ENCODE measurements at regions not wholly inside any gene's neighbourhood (a gene's known extent, or its start where the extent isn't known, plus 50 kb on each side); places are given as distances from the start of the nearest gene placed in this dataset.

- H3K4me1 Mint-ChIP-seq: no peaks in the 10 kb centered on the region
- WGBS, 2 experiments (ENCODE audit: insufficient coverage in 1 of 2, insufficient read length in 1 of 2): 63 to 74% methylated on average over 1 to 4 of the region's 4 CpGs
- no peaks in the 10 kb centered on the region for H3K36me3 Mint-ChIP-seq (ENCODE audit: low read depth)
Observed at GRCh38 chr13:52969373-52969772, 59.2 kb upstream of the OLFM4 start.

GRCh38 chr13:52968074-52968700 is 60.4 kb upstream of the OLFM4 start:
- H3K4me1 ChIP-seq (ENCODE audit: control insufficient read depth, insufficient read depth, low read length): no peaks in the 10 kb centered on the region
- 29% methylated on average over 4 to 13 of the region's 13 CpGs for WGBS, 2 experiments (ENCODE audit: insufficient coverage in 1 of 2, insufficient read length in 1 of 2)
- Mint-ChIP-seq H3K27ac (no peak overlapping the region), H3K4me1 (no peaks in the 10 kb centered on the region), H3K4me3 (no peak overlapping the region), H3K36me3 (ENCODE audit: low read depth) (no peaks in the 10 kb centered on the region), H3K9me3 (no peaks in the 10 kb centered on the region), H3K27me3 (ENCODE audit: insufficient read depth) (peaks cover 24% of the 10 kb centered on the region)
- TF ChIP-seq, protein P1, sequence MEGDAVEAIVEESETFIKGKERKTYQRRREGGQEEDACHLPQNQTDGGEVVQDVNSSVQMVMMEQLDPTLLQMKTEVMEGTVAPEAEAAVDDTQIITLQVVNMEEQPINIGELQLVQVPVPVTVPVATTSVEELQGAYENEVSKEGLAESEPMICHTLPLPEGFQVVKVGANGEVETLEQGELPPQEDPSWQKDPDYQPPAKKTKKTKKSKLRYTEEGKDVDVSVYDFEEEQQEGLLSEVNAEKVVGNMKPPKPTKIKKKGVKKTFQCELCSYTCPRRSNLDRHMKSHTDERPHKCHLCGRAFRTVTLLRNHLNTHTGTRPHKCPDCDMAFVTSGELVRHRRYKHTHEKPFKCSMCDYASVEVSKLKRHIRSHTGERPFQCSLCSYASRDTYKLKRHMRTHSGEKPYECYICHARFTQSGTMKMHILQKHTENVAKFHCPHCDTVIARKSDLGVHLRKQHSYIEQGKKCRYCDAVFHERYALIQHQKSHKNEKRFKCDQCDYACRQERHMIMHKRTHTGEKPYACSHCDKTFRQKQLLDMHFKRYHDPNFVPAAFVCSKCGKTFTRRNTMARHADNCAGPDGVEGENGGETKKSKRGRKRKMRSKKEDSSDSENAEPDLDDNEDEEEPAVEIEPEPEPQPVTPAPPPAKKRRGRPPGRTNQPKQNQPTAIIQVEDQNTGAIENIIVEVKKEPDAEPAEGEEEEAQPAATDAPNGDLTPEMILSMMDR (conservative IDR thresholded peaks at IDR 0.05): peak; percentile 99
- H3K9me3 ChIP-seq (ENCODE audit: control insufficient read depth, low read length): no peaks in the 10 kb centered on the region
- peaks cover 66% of the 10 kb centered on the region for H3K27me3 ChIP-seq (ENCODE audit: control insufficient read depth, insufficient read depth, low read length, poor library complexity, severe bottlenecking)
- H3K4me3 ChIP-seq (ENCODE audit: low read length): no peak overlapping the region
- no peak overlapping the region for H3K9ac ChIP-seq (ENCODE audit: extremely low read depth, low read length, poor library complexity, severe bottlenecking)
- peak; percentile 97 for DNase-seq
- H3K36me3 ChIP-seq (ENCODE audit: control insufficient read depth, insufficient read depth, low read length): no peaks in the 10 kb centered on the region
- no peak overlapping the region for H3K27ac ChIP-seq (ENCODE audit: low read depth, low read length)

More at GRCh38 chr13:52969373-52969772, 59.2 kb upstream of the OLFM4 start:
- DNase-seq: no peak
- Mint-ChIP-seq H3K27me3 (ENCODE audit: insufficient read depth) (peaks cover 33% of the 10 kb centered on the region), H3K4me3 (no peak overlapping the region), H3K9me3 (no peaks in the 10 kb centered on the region), H3K27ac (no peak overlapping the region)
- TF ChIP-seq, protein P1 (conservative IDR thresholded peaks at IDR 0.05): no peak
- Histone ChIP-seq H3K4me3 (ENCODE audit: low read length) (no peak overlapping the region), H3K27ac (ENCODE audit: low read depth, low read length) (no peak overlapping the region), H3K9ac (ENCODE audit: extremely low read depth, low read length, poor library complexity, severe bottlenecking) (no peak overlapping the region), H3K9me3 (ENCODE audit: control insufficient read depth, low read length) (no peaks in the 10 kb centered on the region), H3K27me3 (ENCODE audit: control insufficient read depth, insufficient read depth, low read length, poor library complexity, severe bottlenecking) (peaks cover 66% of the 10 kb centered on the region), H3K4me1 (ENCODE audit: control insufficient read depth, insufficient read depth, low read length) (no peaks in the 10 kb centered on the region), H3K36me3 (ENCODE audit: control insufficient read depth, insufficient read depth, low read length) (no peaks in the 10 kb centered on the region)

DNA sequence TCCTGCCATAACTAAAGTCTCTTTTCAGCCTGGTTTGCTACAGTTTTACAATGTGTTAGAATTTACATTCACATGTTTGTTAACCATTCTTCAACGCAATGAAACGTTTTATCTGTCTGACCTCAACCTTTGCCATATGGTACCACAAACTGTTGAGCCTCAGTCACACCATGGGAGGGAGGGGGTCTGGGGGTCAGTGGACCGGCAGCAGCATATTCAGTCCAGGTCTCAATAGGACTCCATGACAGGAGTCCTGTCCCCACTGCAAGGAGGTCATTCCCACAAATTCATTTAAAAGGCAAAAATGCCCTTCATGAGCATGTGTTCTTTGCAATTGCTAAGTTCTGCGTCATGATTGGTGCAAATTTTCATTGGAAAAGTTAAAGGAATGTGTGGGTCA is 66.6 kb upstream of the OLFM4 start:
- Mint-ChIP-seq H3K27me3 (ENCODE audit: insufficient read depth) (peaks cover 6% of the 10 kb centered on the region), H3K36me3 (ENCODE audit: low read depth) (no peaks in the 10 kb centered on the region), H3K27ac (no peak overlapping the region), H3K4me1 (peaks cover 7% of the 10 kb centered on the region), H3K9me3 (no peaks in the 10 kb centered on the region), H3K4me3 (no peak overlapping the region)
- Histone ChIP-seq H3K36me3 (ENCODE audit: control insufficient read depth, insufficient read depth, low read length) (no peaks in the 10 kb centered on the region), H3K27ac (ENCODE audit: low read depth, low read length) (peak overlapping the region; percentile 45), H3K27me3 (ENCODE audit: control insufficient read depth, insufficient read depth, low read length, poor library complexity, severe bottlenecking) (peaks cover 97% of the 10 kb centered on the region), H3K9me3 (ENCODE audit: control insufficient read depth, low read length) (no peaks in the 10 kb centered on the region), H3K4me3 (ENCODE audit: low read length) (no peak overlapping the region), H3K9ac (ENCODE audit: extremely low read depth, low read length, poor library complexity, severe bottlenecking) (no peak overlapping the region), H3K4me1 (ENCODE audit: control insufficient read depth, insufficient read depth, low read length) (no peaks in the 10 kb centered on the region)
- DNase-seq: no peak
- 73 to 86% methylated on average over 4 of the region's 4 CpGs for WGBS, 2 experiments (ENCODE audit: insufficient coverage in 1 of 2, insufficient read length in 1 of 2)
- TF ChIP-seq, protein P1 (conservative IDR thresholded peaks at IDR 0.05): no peak
